ENCODE measurements at regions not wholly inside any gene's neighbourhood (a gene's known extent, or its start where the extent isn't known, plus 50 kb on each side); places are given as distances from the start of the nearest gene placed in this dataset.
"Not testable (repeated sequence)": the region's sequence is repeated elsewhere in the genome, so short reads cannot be mapped to it uniquely, and the experiment has no call there.

DNA sequence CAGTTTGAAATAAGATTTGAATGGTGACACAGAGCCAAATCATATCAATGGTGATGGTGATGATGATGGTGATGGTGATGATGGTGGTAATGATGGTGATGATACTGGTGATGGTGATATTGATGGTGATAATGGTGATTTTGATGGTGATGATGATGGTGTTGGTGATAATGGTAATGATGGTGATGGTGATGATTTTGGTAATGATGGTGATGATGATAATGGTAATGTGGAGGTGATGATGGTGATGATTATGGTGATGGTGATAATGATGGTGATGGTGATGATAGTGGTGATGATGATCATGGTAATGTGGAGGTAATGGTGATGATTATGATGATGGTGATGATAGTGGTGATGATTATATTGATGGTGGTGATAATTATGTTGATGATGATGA is 311.9 kb upstream of the SFSWAP start:
- no peak for DNase-seq

GRCh38 chr12:131400668-131401294 is 310.1 kb upstream of the SFSWAP start:
- not testable (repeated sequence) for DNase-seq

GRCh38 chr12:131401907-131402633 is 308.8 kb upstream of the SFSWAP start:
- not testable (repeated sequence) for DNase-seq

DNA sequence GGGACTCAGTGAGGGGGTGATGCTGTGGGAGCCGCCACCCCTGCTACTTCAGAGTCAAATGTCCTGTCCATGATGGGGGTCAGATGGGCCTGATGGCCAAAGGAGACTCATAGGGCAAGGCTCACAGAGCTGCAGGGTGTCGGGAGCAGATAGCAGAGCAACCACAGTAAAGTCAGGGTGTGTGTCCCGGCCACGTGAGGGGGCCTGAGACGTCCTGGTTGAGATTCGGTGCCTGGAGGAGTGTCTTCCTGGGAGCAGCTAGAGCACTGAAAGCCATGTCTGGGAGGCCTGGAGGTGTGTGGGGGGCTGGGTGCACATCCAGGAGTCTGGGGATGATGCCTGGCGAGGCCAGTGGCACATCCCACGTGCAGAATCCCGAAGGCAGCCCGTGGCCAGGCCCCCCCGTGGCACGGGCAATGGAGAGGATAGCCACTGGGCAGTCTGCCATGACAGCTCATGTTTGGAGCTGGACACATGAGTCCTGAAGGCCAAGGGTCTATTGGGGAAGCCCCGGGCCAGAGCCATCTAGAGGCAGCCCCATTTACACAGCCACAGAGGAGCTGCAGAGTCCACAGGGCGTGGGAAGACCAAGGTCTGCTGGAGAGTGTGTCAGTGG is 308.0 kb upstream of the SFSWAP start:
- DNase-seq = no peak

DNA sequence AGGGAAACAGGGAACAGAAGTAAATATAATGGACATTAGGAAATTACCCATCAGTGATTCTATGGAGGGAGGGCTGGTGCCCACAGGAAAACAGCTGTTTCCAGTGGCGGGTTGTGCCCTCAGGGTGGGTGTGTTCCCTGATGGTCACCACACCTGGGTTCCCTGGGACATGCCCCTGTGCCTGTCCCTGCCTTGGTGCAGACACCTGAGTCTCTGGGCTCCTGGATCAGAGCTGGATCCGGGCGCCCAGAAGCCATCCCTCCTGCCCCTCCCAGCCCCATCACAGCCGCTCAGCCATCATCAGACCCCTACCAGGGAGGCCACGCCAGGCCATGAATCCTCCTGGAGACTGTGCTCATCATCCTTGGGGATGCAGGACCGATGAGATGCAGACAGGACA is 307.2 kb upstream of the SFSWAP start:
- DNase-seq = no peak

DNA sequence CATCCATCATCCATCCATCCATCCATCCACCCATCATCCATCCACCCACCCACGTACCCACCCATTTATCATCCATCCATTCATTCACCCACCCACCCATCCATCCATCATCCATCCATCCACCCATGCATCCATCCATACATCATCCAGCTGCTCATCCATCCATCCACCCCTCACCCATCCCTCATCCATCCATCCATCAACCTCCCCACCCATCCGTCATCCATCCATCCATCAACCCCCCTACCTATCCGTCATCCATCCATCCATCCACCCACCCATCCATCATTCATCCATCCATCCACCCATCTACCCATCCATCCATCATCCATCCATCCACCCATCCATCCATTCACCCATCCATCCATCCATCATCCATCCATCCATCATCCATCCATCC is 306.2 kb upstream of the SFSWAP start:
- DNase-seq = no peak

GRCh38 chr12:131407221-131408035 is 303.5 kb upstream of the SFSWAP start:
- DNase-seq = no peak

DNA sequence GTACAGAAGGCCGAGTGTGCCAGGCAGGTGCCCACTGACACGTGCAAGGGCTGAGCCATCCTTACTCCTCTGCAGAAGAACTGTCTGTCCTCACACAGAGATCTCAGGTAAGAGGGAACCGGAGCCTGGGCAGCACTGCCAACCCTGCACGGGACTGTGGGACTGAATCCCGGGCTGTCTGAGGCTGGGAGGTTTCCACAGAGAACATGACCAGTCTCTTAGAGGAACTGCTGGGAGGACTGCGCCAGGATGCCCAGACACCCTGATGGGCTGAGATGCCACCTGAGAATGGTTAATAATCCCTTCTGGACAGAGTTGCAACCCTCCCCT is 302.9 kb upstream of the SFSWAP start:
- no peak for DNase-seq

DNA sequence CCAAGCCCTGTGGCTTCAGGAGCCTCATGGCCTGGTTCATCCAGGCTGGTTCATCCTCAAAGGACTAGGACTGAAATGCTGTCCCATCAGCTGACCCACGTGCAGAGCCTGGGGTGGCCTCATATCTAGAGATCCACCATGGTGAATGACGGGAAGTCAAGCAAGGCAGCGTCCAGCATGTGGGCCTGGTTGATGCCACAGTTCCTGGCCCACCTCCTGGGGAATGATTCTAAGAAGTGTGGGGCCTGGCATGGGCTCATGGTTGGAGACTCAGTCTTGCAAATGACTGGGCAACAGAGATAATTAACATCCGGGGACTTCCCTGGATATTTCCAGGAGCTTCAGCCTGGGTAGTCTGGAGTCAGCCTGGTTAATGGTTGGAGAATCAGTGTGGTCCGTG is 302.4 kb upstream of the SFSWAP start:
- no peak for DNase-seq

GRCh38 chr12:131409211-131409610 is 301.7 kb upstream of the SFSWAP start:
- no peak for DNase-seq

DNA sequence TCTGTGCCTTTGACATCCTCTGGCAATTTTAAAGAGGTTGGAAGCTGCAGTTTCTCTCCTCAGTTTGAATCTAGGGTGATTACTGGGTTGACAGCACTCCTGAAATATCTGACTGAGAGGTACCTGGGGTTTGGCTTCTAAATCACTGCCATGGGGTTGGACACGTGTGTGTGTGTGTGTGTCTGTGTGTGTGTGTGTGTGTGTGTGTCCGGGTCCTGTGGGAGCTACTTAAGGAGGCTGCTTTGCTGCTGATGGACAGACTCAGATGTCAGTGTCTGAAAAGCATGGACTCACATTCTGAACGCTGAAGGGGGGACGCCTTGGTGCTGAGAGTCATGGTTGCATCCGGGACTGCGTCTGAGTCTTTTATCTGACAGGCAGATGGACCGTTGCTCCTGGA is 299.1 kb upstream of the SFSWAP start:
- not testable (repeated sequence) for DNase-seq

DNA sequence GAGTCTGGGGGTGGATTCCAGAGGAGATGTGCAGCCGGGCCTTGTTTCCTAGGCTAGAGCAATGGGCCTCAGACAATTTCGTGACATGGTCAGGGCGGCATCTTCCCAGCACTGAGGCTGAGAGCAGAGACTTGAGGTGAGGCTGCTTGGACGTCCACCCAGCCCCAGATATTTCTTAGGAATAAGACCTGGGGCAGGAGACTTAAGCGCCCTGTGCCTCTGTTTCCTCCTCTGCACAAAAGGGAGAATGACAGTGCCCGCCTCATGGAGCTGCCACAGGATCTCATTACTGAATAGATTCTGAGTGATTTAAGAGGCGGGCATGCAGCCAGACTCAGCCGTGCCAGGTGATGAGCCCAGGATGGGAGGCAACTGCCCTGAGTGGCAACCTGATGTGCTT is 297.9 kb upstream of the SFSWAP start:
- DNase-seq = no peak

- no peak for DNase-seq
Measured at GRCh38 chr12:131413471-131413870, 297.4 kb upstream of the SFSWAP start.

- not testable (repeated sequence) for DNase-seq
Measured at GRCh38 chr12:131414155-131414922, 296.6 kb upstream of the SFSWAP start.

GRCh38 chr12:131415781-131416180 is 295.1 kb upstream of the SFSWAP start:
- no peak for DNase-seq

DNA sequence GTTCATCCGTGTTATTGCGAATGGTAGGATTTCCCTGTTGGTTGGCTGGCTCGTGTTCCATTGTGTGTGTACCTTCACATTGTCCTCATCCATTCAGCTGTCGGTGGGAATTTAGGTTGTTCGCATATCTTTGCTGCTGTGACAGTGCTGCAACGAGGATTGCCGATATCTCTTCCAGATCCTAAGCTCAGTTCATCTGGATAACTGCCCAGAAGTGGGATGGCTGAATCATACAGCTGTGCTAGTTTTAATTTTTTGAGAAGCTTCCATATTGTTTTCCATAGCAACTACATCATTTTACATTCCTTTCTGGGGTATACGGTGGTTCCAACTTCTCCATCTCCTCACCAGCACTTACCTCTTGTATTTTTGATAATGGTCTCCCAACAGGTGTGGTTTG is 292.8 kb upstream of the SFSWAP start:
- DNase-seq = no peak

DNA sequence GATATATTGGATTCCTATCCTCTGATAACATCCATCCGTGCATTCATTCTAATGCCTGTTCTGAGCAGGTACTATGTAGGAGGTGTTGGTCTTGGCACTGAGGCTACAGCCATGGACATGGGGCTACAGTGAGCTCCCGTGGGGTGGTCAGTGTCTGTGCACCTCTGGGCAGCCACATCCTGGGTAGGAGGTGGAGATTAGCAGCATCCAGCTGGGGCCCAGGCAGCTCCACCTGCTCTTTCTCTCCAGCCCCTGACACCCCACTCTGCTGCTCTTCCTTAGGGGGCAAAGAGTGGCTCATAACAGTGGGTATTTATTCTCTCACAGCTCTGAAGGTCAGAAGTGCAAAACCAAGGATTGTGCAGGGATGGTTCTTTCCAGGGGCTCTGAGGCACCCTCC is 292.0 kb upstream of the SFSWAP start:
- no peak for DNase-seq

GRCh38 chr12:131420867-131421447 is 289.9 kb upstream of the SFSWAP start:
- no peak for DNase-seq

DNA sequence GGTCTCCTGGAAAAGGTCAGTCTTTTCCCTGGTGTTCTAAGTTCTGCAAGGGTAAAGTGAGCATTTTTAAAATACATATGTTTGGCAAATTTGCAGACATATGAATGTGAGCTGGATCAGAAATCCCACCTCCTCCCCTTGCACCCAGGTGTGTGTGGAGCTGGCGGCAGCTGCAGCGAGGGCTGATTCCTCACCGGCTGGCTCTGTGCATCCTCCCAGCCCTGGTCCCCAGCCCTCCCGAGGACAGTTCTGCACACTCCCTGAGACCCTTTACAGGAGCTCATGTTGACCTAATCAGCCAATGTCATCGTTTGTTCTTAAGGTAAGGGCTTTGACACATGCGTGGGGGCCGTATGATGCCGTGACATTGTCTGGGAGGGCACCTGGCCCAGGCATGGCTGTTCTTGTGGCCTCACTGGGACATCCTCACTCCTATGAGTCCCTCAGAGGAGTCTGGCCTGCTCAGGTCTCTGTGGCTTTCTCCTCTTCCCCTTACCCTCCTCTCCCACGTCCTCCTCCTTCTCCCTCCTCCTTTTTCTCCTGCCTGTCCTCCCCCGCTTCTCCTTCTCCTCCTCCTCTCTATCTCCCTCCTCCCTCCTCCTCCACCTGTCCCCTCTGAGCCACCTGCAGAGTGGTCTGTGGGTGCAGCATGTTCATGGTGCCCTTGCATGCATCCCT is 289.2 kb upstream of the SFSWAP start:
- no peak for DNase-seq

- DNase-seq = no peak
Measured at GRCh38 chr12:131422187-131422520, 288.7 kb upstream of the SFSWAP start.

- DNase-seq = no peak
Measured at GRCh38 chr12:131422744-131423143, 288.1 kb upstream of the SFSWAP start.

GRCh38 chr12:131424270-131424669 is 286.6 kb upstream of the SFSWAP start:
- no peak for DNase-seq

Measured in hippocampal formation (tissue), 2 donors.